AG09309 (cell line): ENCODE measurements at regions not wholly inside any gene's neighbourhood (a gene's known extent, or its start where the extent isn't known, plus 50 kb on each side); places are given as distances from the start of the nearest gene placed in this dataset.

Experiments
- DNase-seq: peaks from one replicate; pipeline ENCODE4 v3.0.0-alpha.2; 2010; ENCODE audit warnings: low read depth
- H3K4me3 ChIP-seq: 2 replicates; pipeline ENCODE4 v1.5.1; 2011; ENCODE audit warnings: mild to moderate bottlenecking, low read depth, low read length, moderate library complexity; ENCODE audit not compliant: control insufficient read depth
- TF ChIP-seq, protein P1 (sequence below): IDR thresholded peaks from 2 replicates; pipeline ENCODE4 v1.5.1; 2011; ENCODE audit warnings: mild to moderate bottlenecking, low read depth, low read length, inconsistent platforms; ENCODE audit not compliant: insufficient read depth, control insufficient read depth; ENCODE audit errors: missing control alignments

DNA sequence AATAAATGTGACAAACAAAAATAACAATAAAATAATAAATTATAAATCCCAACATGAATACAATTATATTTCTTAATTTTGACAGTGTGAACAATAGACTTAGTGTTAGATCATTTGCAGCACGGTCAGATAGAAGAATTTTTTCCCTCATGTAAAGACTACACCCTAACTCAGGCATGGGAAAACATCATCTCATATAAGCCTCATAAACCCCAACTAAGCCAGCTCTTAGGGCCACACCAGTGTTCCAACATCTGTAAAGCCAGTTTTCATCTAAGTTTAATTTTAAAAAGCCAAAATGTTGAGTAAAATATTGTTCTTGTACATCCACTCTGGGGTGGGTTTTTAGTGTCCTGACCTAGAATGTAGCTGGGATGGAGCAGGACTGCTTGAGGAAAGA, 167.4 kb downstream of the QRSL1 start:
- no peak for DNase-seq
- H3K4me3 ChIP-seq, result no peak overlapping the region
- TF ChIP-seq, protein P1, sequence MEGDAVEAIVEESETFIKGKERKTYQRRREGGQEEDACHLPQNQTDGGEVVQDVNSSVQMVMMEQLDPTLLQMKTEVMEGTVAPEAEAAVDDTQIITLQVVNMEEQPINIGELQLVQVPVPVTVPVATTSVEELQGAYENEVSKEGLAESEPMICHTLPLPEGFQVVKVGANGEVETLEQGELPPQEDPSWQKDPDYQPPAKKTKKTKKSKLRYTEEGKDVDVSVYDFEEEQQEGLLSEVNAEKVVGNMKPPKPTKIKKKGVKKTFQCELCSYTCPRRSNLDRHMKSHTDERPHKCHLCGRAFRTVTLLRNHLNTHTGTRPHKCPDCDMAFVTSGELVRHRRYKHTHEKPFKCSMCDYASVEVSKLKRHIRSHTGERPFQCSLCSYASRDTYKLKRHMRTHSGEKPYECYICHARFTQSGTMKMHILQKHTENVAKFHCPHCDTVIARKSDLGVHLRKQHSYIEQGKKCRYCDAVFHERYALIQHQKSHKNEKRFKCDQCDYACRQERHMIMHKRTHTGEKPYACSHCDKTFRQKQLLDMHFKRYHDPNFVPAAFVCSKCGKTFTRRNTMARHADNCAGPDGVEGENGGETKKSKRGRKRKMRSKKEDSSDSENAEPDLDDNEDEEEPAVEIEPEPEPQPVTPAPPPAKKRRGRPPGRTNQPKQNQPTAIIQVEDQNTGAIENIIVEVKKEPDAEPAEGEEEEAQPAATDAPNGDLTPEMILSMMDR, result no peak

DNA sequence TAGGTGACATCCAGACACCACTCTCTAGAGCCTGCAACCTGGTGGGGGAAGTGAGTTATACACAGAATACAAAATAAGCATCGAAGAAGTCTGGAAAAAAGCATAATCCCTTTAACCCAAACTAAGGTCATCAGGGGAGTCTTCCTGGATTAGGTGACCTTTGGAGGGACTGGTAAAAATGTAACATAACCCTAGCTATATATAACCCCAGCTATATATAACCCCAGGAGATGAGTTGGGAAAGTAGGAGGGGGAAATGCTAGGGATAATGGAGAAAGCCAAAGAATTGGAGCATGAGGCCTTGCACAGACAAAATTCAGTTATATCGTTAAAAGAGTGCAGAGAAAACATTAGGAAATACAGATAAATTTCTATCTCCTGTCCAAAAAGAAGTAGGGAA, 164.8 kb downstream of the QRSL1 start:
- TF ChIP-seq, protein P1, result no peak
- no peak overlapping the region for H3K4me3 ChIP-seq

DNA sequence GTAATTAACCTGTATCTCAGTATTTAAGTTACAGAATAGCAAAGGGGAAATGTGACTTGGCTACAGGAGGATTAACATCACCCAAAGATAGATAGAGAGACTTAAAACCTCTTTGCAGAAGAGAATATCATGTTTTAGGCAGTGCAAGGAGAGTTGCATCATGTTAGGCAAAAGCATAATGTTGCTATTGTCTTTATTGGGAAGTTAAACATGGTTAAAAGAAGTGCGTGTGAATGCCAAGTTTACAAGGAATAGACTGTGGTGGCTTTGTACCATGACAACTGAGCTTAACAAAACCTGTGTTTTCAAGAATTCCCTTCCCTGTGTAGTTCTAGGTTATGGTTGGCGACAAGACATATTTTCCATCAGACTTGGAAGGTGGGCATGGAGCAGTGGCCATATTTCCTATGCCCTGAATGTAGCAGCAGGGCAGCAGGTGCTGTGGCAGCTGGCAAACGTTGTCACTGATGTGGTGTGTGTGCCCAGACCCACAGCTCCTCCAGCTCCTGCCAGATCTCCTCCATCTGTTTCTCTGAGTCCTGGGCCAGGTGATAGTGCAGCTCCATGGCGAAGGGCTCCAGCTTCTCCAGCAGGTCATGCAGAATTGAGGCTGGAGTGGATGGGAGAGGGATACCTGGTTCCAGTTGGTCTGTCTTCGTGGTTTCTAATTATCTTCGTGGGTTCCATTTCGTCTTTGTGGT, 163.3 kb downstream of the QRSL1 start:
- DNase-seq, result no peak
- TF ChIP-seq, protein P1, result no peak
- no peak overlapping the region for H3K4me3 ChIP-seq

More for the DNA sequence above, 164.8 kb downstream of the QRSL1 start:
- DNase-seq, result no peak

DNA sequence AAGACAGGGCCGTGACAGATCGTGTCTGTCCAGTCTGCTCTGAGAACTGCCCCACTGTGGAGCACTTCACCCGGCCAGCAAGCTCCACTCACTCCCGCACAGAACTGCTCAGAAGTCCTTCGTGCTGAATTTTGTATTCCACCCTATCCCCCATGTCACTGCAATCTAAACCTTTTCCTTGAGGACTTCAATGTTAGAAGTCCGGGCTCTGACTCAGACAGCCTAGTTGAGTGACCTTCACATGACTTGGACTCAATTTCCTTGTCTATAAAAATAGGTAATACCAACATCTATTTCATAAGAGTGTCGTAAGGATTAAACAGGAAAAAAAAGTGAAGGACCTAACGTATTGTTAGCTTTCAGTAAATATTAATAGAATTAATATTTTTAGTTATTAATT, 161.6 kb downstream of the QRSL1 start:
- TF ChIP-seq, protein P1, result no peak
- no peak for DNase-seq
- no peak overlapping the region for H3K4me3 ChIP-seq

DNA sequence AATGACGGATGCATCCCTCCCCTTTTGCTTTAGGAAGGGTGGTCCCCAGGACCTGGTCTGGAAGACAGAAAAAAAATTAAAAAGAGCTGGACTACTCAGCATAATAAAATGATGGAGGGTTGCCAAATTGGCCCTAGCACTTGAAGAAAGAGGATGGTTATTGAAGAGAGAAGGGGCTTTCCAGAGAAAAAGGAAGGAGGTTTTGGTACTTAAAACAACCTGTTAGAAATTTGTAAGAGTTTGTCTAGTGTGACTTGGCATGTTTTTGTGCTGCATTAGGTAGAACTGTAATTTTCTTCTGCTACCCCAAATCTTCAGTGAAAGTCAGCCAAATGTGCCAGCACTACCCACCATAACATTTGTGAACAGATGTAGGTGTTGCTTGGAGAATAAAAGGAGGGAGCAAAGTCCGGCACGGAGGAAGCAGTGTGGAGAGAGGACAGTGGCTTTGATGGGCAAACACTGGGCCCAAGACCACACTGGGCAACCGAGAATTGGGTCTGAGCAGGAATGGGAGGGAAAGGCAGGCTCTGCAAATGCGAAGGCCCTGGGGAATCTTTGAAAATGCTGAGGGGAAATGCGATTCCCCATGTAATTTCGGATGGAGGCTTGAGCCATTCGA, 160.9 kb downstream of the QRSL1 start:
- H3K4me3 ChIP-seq, result no peak overlapping the region
- DNase-seq, result no peak
- TF ChIP-seq, protein P1, result no peak

DNA sequence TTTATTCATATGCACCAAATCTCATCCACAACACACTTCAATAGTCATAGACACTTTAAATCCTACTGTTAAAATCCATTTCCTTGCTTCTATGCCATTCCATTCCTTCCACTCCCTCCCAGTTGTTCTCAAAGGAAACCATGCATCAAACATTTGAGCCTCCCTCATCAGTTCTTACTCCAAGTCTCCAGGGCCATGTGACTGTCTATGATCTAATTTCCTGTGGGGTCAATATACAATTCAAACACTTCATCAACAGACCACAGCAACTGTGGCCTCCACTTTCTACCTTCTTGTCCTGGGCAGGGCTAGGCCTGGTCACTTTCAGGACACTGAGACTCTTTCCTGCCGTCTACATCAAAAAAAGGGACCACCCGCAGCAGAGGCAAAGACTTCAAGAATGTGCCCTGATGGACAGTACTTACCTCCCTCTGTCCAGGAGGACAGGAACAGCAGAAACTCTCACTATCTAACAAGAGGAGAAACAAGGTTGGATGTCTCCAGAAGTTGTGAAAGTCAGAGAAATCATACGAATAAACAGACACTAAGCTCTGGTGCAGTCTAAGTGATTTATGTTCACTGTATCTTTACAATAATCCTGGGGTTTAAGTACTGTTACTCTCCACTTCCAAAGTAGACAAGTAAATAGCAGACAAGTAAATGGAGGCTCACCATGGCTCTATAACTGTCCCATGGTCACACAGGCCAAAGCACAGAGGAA, 160.2 kb downstream of the QRSL1 start:
- TF ChIP-seq, protein P1, result no peak
- no peak for DNase-seq
- no peak overlapping the region for H3K4me3 ChIP-seq
